ENCODE measurements at regions not wholly inside any gene's neighbourhood (a gene's known extent, or its start where the extent isn't known, plus 50 kb on each side); places are given as distances from the start of the nearest gene placed in this dataset.

GRCh38 chr15:87761736-87762509, 494.6 kb downstream of the NTRK3 start:
- no peaks in the 10 kb centered on the region for H3K9me3 ChIP-seq (ENCODE audit: severe bottlenecking)
- no peaks in the 10 kb centered on the region for H3K36me3 ChIP-seq (ENCODE audit: low read depth)
- ATAC-seq (ENCODE audit: low read depth) (no peak), DNase-seq (ENCODE audit: low spot score) (no peak)
- H3K4me1 ChIP-seq (ENCODE audit: insufficient read depth, poor library complexity, severe bottlenecking), result peaks cover 11% of the 10 kb centered on the region
- H3K4me3 ChIP-seq (ENCODE audit: severe bottlenecking), result no peak overlapping the region
- no peak for TF ChIP-seq CTCF (IDR thresholded peaks at IDR 0.05; ENCODE audit: poor library complexity, severe bottlenecking)
- no peak overlapping the region for H3K27ac ChIP-seq (ENCODE audit: poor library complexity, severe bottlenecking)
- no peaks in the 10 kb centered on the region for H3K27me3 ChIP-seq (ENCODE audit: insufficient read depth, poor library complexity, severe bottlenecking)

GRCh38 chr15:87760547-87761314, 495.8 kb downstream of the NTRK3 start:
- no peak for TF ChIP-seq CTCF (IDR thresholded peaks at IDR 0.05; ENCODE audit: poor library complexity, severe bottlenecking)
- no peak for ATAC-seq (ENCODE audit: low read depth)
- H3K27ac ChIP-seq (ENCODE audit: poor library complexity, severe bottlenecking), result no peak overlapping the region
- H3K9me3 ChIP-seq (ENCODE audit: severe bottlenecking), result no peaks in the 10 kb centered on the region
- no peak overlapping the region for H3K4me3 ChIP-seq (ENCODE audit: severe bottlenecking)
- H3K27me3 ChIP-seq (ENCODE audit: insufficient read depth, poor library complexity, severe bottlenecking), result no peaks in the 10 kb centered on the region
- no peaks in the 10 kb centered on the region for H3K36me3 ChIP-seq (ENCODE audit: low read depth)
- H3K4me1 ChIP-seq (ENCODE audit: insufficient read depth, poor library complexity, severe bottlenecking), result peaks cover 11% of the 10 kb centered on the region
- no peak for DNase-seq (ENCODE audit: low spot score)

GRCh38 chr15:87758794-87759418, 497.6 kb downstream of the NTRK3 start:
- Histone ChIP-seq H3K4me3 (ENCODE audit: severe bottlenecking) (no peak overlapping the region), H3K36me3 (ENCODE audit: low read depth) (no peaks in the 10 kb centered on the region), H3K27me3 (ENCODE audit: insufficient read depth, poor library complexity, severe bottlenecking) (no peaks in the 10 kb centered on the region), H3K27ac (ENCODE audit: poor library complexity, severe bottlenecking) (no peak overlapping the region), H3K9me3 (ENCODE audit: severe bottlenecking) (no peaks in the 10 kb centered on the region), H3K4me1 (ENCODE audit: insufficient read depth, poor library complexity, severe bottlenecking) (no peaks in the 10 kb centered on the region)
- no peak for TF ChIP-seq CTCF (IDR thresholded peaks at IDR 0.05; ENCODE audit: poor library complexity, severe bottlenecking)
- no peak for ATAC-seq (ENCODE audit: low read depth)
- DNase-seq (ENCODE audit: low spot score), result no peak

GRCh38 chr15:87757084-87757483, 499.5 kb downstream of the NTRK3 start:
- ATAC-seq (ENCODE audit: low read depth) (no peak), DNase-seq (ENCODE audit: low spot score) (no peak)
- Histone ChIP-seq H3K4me1 (ENCODE audit: insufficient read depth, poor library complexity, severe bottlenecking) (peaks cover 12% of the 10 kb centered on the region), H3K27ac (ENCODE audit: poor library complexity, severe bottlenecking) (no peak overlapping the region), H3K36me3 (ENCODE audit: low read depth) (no peaks in the 10 kb centered on the region), H3K4me3 (ENCODE audit: severe bottlenecking) (no peak overlapping the region), H3K9me3 (ENCODE audit: severe bottlenecking) (no peaks in the 10 kb centered on the region), H3K27me3 (ENCODE audit: insufficient read depth, poor library complexity, severe bottlenecking) (no peaks in the 10 kb centered on the region)
- no peak for TF ChIP-seq CTCF (IDR thresholded peaks at IDR 0.05; ENCODE audit: poor library complexity, severe bottlenecking)

All from RWPE2 (cell line).